Limb (tissue), 2 donors: ENCODE measurements at regions not wholly inside any gene's neighbourhood (a gene's known extent, or its start where the extent isn't known, plus 50 kb on each side); places are given as distances from the start of the nearest gene placed in this dataset.
"Not testable (repeated sequence)": the region's sequence is repeated elsewhere in the genome, so short reads cannot be mapped to it uniquely, and the experiment has no call there.

Experiments
- DNase-seq, 2 donors: peaks; one replicate each; pipeline ENCODE4 v3.0.0-alpha.2; 2016; ENCODE audit errors: extremely low spot score in 2 of 2

DNA sequence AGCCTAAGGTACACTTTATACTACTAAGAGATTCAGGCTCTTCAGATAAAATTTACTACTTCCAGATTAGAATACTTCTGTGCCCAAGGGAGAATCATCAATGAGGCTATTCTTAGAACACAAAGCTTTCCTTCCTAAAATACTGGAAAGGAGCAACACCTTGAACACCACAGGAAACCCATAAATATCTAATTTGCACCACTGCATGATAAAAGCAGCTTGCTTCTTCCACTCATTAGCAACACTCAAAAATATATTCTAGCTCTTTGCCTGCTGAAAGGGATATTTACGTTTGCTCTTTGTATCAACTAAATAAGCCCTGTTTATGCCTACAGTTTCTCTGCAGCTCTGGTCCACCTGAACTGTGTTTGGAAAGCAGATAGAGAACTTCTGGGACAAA lies 284.3 kb downstream of the RWDD3 start:
- DNase-seq = no peak

- no peak for DNase-seq
These were observed 286.4 kb downstream of the RWDD3 start for GRCh38 chr1:95520390-95520789.

DNA sequence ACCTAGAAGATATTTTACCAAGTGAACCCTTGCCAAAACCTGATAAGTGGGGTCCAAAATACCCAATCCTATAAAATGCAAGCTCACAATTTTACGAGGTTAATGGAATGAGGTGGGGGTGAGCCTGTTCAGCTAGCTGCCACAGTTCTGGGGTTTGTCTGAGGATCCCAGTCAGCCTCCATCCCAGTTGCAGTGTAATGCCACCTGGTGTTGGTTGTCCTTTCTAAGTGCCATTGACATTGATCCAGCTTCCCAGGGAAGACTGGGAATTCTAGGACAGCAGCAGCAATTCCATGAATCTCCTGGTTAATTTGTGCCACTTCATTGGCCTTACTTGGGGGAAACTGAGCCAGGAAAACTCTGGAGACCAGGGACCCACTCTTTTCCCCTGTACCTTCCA lies 298.3 kb downstream of the RWDD3 start:
- no peak for DNase-seq

GRCh38 chr1:95534985-95535384 lies 301.0 kb downstream of the RWDD3 start:
- no peak for DNase-seq

GRCh38 chr1:95535614-95536013 lies 301.6 kb downstream of the RWDD3 start:
- DNase-seq = no peak

GRCh38 chr1:95536501-95536900 lies 302.5 kb downstream of the RWDD3 start:
- DNase-seq = no peak

DNA sequence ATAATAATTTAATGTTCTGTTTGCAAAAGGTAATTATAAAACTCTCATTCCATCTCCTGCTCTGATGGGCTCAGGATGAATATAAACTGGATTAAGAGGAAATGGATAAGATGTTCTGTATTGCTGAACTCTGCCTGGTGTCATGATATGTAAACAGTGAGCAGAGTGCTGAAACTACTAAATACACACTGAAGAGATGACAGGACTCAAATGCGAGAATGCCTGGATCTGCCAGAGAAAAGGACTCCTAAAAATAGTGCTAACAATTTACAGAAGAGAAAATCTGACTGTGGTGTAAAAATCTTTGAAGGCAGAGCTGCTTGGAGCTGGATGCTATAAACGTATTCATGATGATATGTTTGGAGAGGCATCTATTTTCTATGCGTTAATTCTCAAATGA lies 303.2 kb downstream of the RWDD3 start:
- DNase-seq = no peak

GRCh38 chr1:95538242-95538641 lies 304.2 kb downstream of the RWDD3 start:
- DNase-seq = not testable (repeated sequence)

DNA sequence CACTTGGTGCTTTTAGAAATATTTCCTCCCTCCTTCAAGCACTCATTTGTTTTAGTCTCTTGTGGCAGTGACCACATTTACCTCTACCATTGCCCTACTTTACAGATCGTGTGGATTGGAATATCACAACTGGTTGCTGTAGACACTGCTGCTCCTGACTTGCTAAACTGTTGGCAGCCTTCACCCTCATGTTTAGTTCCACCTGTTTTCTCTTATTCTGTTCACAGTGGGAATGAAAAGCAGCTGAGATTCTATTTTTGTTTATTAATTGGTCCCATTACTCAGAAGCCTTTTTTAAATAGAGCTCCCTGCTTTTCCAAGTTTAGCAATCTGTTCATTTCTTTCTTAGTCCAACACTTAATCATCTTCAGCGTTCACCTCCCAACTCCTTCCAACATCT lies 308.9 kb downstream of the RWDD3 start:
- peak in 1 of 2 donors; percentile 41 for DNase-seq

- DNase-seq = no peak
These were observed 313.0 kb downstream of the RWDD3 start for GRCh38 chr1:95547005-95547404.

- DNase-seq = no peak
These were observed 314.2 kb downstream of the RWDD3 start for GRCh38 chr1:95548211-95548610.

GRCh38 chr1:95551201-95551600 lies 317.2 kb downstream of the RWDD3 start:
- DNase-seq = no peak

DNA sequence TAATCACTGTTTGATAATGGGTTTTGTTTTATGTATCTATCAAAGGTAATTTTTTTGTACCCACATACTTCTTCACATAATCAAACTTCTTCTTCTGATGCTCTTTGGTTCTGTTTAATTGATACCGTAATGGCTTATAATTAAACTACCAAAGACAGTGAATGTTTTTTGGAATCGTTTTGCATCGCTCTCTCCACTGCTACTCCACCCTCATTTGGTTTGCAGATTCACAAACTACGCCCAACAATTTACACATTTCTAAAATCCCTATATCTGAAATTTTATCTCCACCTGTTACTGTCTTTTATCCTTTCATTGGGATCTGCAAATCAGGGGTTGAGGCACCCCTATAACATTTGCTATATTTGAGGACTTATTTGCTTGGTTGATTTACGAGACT lies 319.6 kb downstream of the RWDD3 start:
- no peak for DNase-seq

- DNase-seq = no peak
These were observed 320.4 kb downstream of the RWDD3 start for GRCh38 chr1:95554408-95554807.

- DNase-seq = no peak
These were observed 324.8 kb downstream of the RWDD3 start for GRCh38 chr1:95558791-95559190.

DNA sequence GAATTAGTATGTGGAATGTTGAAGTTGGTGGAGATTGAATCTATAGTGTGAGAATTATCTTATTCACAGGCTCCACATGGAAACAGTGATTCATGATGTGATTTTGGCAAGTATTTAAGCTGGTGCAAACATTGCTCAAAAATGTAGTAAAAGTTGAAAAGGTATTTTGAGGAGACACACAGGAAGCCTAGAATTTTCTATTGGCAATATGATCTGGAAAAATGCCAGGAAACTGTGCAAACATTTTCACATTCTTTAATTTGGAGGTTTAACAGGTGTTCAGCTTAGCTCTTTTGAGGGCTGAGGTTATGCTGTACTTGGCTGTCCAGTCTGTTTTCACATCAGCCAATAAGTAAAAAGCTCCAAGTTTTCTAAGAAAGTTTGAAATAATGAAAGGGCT lies 327.3 kb downstream of the RWDD3 start:
- peak in 1 of 2 donors; percentile 21 for DNase-seq

- DNase-seq = no peak
These were observed 328.2 kb downstream of the RWDD3 start for GRCh38 chr1:95562230-95562629.

DNA sequence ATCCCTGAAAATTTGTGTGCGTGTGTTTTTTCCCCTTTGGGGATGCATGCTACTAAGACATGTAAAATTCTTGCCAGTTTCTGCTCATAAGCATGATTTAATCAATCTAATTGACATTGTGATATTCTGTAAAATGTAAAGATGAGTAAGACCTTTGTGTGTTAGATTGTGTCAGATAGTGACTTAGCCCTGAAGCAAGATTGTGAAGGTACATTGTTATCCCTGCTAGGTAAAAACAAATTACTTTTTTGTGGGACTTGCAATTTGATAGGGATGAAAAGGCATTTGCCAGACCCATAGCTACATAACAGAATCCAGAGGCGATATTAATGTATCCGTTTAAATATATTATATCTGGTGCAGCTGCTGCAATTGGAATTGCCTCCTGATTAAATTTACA lies 338.0 kb downstream of the RWDD3 start:
- DNase-seq = no peak

DNA sequence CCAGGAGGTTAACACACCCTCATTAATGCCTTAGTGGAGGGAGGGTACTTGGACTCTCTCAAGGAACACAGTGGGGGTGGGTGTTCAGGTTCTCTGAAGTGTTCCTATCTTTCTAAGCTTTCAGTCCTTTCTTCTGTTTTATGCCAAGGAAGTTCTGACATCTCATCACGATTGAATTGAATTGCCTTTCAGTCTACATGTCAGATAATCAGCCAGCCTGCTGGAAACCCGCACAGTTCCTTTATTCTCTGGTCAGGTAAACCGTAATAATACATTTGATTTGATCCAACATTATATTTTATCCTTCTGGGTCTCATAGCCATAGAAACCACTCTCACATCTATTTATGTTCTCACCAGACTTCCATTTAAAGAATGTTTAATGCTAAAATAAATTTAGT lies 339.0 kb downstream of the RWDD3 start:
- no peak for DNase-seq

DNA sequence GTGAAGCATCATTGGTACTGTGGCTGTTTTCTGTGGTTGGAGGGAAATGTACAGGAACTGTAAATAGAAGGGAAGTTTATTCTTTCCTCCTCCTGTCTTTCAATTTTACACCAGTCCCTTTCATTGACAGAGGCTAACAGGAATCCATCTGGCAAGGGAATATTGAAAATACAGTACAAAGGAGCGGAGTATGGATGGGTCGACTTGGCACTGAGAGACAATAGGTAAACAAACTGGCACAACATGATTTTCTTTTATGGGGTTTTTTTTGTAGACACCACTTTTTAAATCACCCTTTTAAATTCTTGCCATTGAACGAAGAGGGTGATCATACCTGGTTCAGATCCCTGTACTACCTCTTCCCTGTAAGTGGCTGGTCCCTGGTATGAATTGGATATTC lies 341.3 kb downstream of the RWDD3 start:
- DNase-seq = no peak

GRCh38 chr1:95578462-95578861 lies 344.5 kb downstream of the RWDD3 start:
- no peak for DNase-seq

- DNase-seq = no peak
These were observed 348.2 kb downstream of the RWDD3 start for GRCh38 chr1:95582191-95582590.

- no peak for DNase-seq
These were observed 348.7 kb downstream of the RWDD3 start for GRCh38 chr1:95582746-95583145.

DNA sequence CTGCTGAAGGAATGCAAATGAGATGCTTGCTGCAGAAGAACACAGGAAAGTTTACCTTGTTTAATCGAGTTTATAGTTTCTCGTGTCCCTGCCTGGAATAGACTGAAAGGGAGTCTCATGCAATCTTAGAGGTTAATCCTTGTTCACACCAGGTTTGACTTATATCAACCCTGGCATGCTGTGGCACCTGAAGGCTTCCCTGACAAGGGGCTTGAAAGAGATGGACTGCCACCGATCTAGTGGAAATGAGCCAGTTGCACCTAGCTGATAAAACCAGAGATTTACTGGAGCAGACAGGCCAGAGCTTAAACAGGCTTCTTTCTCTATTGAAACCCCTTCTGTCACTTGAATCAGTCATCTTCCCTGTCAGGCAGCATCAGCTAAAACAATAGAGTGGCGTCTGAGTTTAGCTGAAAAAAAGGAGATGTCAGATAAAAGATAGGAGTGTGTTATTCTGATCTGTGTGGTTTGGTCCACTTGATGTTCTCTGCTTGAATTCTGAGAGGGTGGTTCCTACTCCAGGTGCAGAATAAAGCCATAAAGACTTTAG lies 349.7 kb downstream of the RWDD3 start:
- DNase-seq = no peak
